Breast epithelium (tissue), 3 donors: ENCODE measurements at regions not wholly inside any gene's neighbourhood (a gene's known extent, or its start where the extent isn't known, plus 50 kb on each side); places are given as distances from the start of the nearest gene placed in this dataset.

ENCODE experiments used
- CTCF ChIP-seq, 3 donors: fragments of 450-650 bp; IDR thresholded peaks; one replicate each; pipeline ENCODE4 v1.5.1; 2016 to 2017; ENCODE audit warnings: antibody characterized with exemption in 3 of 3, mild to moderate bottlenecking in 3 of 3, moderate library complexity in 3 of 3
- POLR2A ChIP-seq: fragments of 450-650 bp; IDR thresholded peaks from one replicate; pipeline ENCODE4 v1.6.1; 2016; ENCODE audit warnings: antibody characterized with exemption, mild to moderate bottlenecking, moderate library complexity
- POLR2AphosphoS5 ChIP-seq, 3 donors: sonication (generic); formaldehyde crosslinking; IDR thresholded peaks; one replicate each; pipeline ENCODE4 v1.6.1; 2017; ENCODE audit warnings: antibody characterized with exemption in 3 of 3

GRCh38 chr17:70454377-70454776, 285.0 kb downstream of the KCNJ2 start:
- TF ChIP-seq CTCF (IDR thresholded peaks at IDR 0.05) (no peak), POLR2AphosphoS5 (IDR thresholded peaks at IDR 0.05) (no peak), POLR2A (no peak)
